DOHH2 (cell line): ENCODE measurements at regions not wholly inside any gene's neighbourhood (a gene's known extent, or its start where the extent isn't known, plus 50 kb on each side); places are given as distances from the start of the nearest gene placed in this dataset.

Experiments used
- H3F3A ChIP-seq: fragments of 200-600 bp; sonication (generic), shearing (Covaris generic); 2 replicates; pipeline ENCODE4 v1.6.0; 2016; ENCODE audit warnings: antibody characterized with exemption, mild to moderate bottlenecking; ENCODE audit not compliant: control insufficient read depth, insufficient read depth
- H3K27ac ChIP-seq: fragments of 200-600 bp; sonication (generic); 2 replicates; pipeline ENCODE4 v1.5.1; 2014; ENCODE audit warnings: low read depth, mild to moderate bottlenecking, low read length, moderate library complexity
- H3K27me3 ChIP-seq: fragments of 200-600 bp; sonication (generic); 2 replicates; pipeline ENCODE4 v1.6.1; 2014; ENCODE audit warnings: mild to moderate bottlenecking, low read length, mixed read lengths; ENCODE audit not compliant: control insufficient read depth
- H3K36me3 ChIP-seq: fragments of 200-600 bp; sonication (generic); 2 replicates; pipeline ENCODE4 v1.6.1; 2014; ENCODE audit warnings: mild to moderate bottlenecking, low read length, moderate library complexity, mixed read lengths; ENCODE audit not compliant: control insufficient read depth
- H3K4me1 ChIP-seq: fragments of 200-600 bp; sonication (generic); 2 replicates; pipeline ENCODE4 v1.6.1; 2014; ENCODE audit warnings: mild to moderate bottlenecking, low read length, mixed read lengths; ENCODE audit not compliant: control insufficient read depth
- H3K4me2 ChIP-seq: fragments of 200-600 bp; sonication (generic); 2 replicates; pipeline ENCODE4 v1.6.0; 2014; ENCODE audit warnings: mild to moderate bottlenecking, low read length, moderate library complexity
- H3K4me3 ChIP-seq: fragments of 200-600 bp; sonication (generic); 2 replicates; pipeline ENCODE4 v1.5.1; 2014; ENCODE audit warnings: mild to moderate bottlenecking, low read length, mixed read lengths
- H3K79me2 ChIP-seq: fragments of 200-600 bp; sonication (generic); 2 replicates; pipeline ENCODE4 v1.6.1; 2014; ENCODE audit warnings: mild to moderate bottlenecking, low read length, mixed read lengths; ENCODE audit not compliant: control insufficient read depth
- H3K9me2 ChIP-seq: fragments of 200-600 bp; sonication (generic); replicated peaks from 2 replicates; pipeline ENCODE4 v1.6.1; 2014; ENCODE audit warnings: mild to moderate bottlenecking, low read length, mixed read lengths; ENCODE audit not compliant: control insufficient read depth
- H3K9me3 ChIP-seq: fragments of 200-600 bp; sonication (generic); 2 replicates; pipeline ENCODE4 v1.6.1; 2014; ENCODE audit warnings: antibody characterized with exemption, low read length, mixed read lengths; ENCODE audit not compliant: control insufficient read depth, insufficient read depth
- H4K20me1 ChIP-seq: fragments of 200-600 bp; sonication (generic); 2 replicates; pipeline ENCODE4 v1.6.0; 2014; ENCODE audit warnings: low read depth, mild to moderate bottlenecking, antibody characterized with exemption, low read length, moderate library complexity; ENCODE audit not compliant: control insufficient read depth, insufficient read depth
- CTCF ChIP-seq: fragments of 200-600 bp; sonication (generic); IDR thresholded peaks from one replicate; pipeline ENCODE4 v1.5.1; 2014; ENCODE audit warnings: antibody characterized with exemption, mild to moderate bottlenecking, low read depth, low read length; ENCODE audit not compliant: poor library complexity, severe bottlenecking
- EZH2phosphoT487 ChIP-seq: fragments of 200-600 bp; sonication (generic); IDR thresholded peaks from 2 replicates; pipeline ENCODE4 v1.6.1; 2017; ENCODE audit warnings: borderline replicate concordance, mild to moderate bottlenecking, antibody characterized with exemption, low read length, moderate library complexity, mixed read lengths

- Histone ChIP-seq H3K36me3 (no peaks in the 10 kb centered on the region), H4K20me1 (no peaks in the 10 kb centered on the region), H3K4me3 (no peak overlapping the region), H3F3A (no peaks in the 10 kb centered on the region), H3K4me1 (no peaks in the 10 kb centered on the region), H3K79me2 (no peaks in the 10 kb centered on the region), H3K9me3 (no peaks in the 10 kb centered on the region), H3K27ac (no peak overlapping the region), H3K9me2 (no peaks in the 10 kb centered on the region), H3K27me3 (peaks cover 5% of the 10 kb centered on the region), H3K4me2 (no peak overlapping the region)
- TF ChIP-seq EZH2phosphoT487 (no peak), CTCF (no peak)
These were observed 681.4 kb downstream of the CETN3 start for GRCh38 chr5:89728134-89728533.

- no peaks in the 10 kb centered on the region for H4K20me1 ChIP-seq
- H3K9me3 ChIP-seq, result no peaks in the 10 kb centered on the region
- no peak overlapping the region for H3K4me3 ChIP-seq
- no peak overlapping the region for H3K27ac ChIP-seq
- H3K9me2 ChIP-seq, result no peaks in the 10 kb centered on the region
- peaks cover 5% of the 10 kb centered on the region for H3K27me3 ChIP-seq
- no peaks in the 10 kb centered on the region for H3F3A ChIP-seq
- H3K4me1 ChIP-seq, result no peaks in the 10 kb centered on the region
- H3K4me2 ChIP-seq, result no peak overlapping the region
- no peak for TF ChIP-seq CTCF
- no peak for TF ChIP-seq EZH2phosphoT487
- no peaks in the 10 kb centered on the region for H3K36me3 ChIP-seq
- no peaks in the 10 kb centered on the region for H3K79me2 ChIP-seq
These were observed 685.0 kb downstream of the CETN3 start for GRCh38 chr5:89724379-89725095.

- H3K4me3 ChIP-seq, result no peak overlapping the region
- no peaks in the 10 kb centered on the region for H3K4me1 ChIP-seq
- no peak overlapping the region for H3K4me2 ChIP-seq
- H3K27me3 ChIP-seq, result peaks cover 3% of the 10 kb centered on the region
- H4K20me1 ChIP-seq, result no peaks in the 10 kb centered on the region
- H3F3A ChIP-seq, result no peaks in the 10 kb centered on the region
- no peaks in the 10 kb centered on the region for H3K79me2 ChIP-seq
- H3K36me3 ChIP-seq, result no peaks in the 10 kb centered on the region
- no peaks in the 10 kb centered on the region for H3K9me3 ChIP-seq
- no peak for TF ChIP-seq CTCF
- TF ChIP-seq EZH2phosphoT487, result no peak
- H3K9me2 ChIP-seq, result no peaks in the 10 kb centered on the region
- H3K27ac ChIP-seq, result no peak overlapping the region
These were observed 685.6 kb downstream of the CETN3 start for GRCh38 chr5:89723907-89724306.
